Left ventricle myocardium inferior (tissue), 1 donor: ENCODE measurements at regions not wholly inside any gene's neighbourhood (a gene's known extent, or its start where the extent isn't known, plus 50 kb on each side); places are given as distances from the start of the nearest gene placed in this dataset.
"Not testable (repeated sequence)": the region's sequence is repeated elsewhere in the genome, so short reads cannot be mapped to it uniquely, and the experiment has no call there.

ENCODE experiments used
- DNase-seq: peaks from one replicate; pipeline ENCODE4 v3.0.0-alpha.2; 2020
- H3K27ac ChIP-seq: fragments of 200-600 bp; replicated peaks from 2 replicates; pipeline ENCODE4 v1.8.0; 2021
- H3K27me3 ChIP-seq: fragments of 200-600 bp; 2 replicates; pipeline ENCODE4 v1.8.0; 2021; ENCODE audit warnings: low read depth
- H3K36me3 ChIP-seq: fragments of 200-600 bp; 2 replicates; pipeline ENCODE4 v1.8.0; 2021
- H3K4me1 ChIP-seq: fragments of 200-600 bp; 2 replicates; pipeline ENCODE4 v1.8.0; 2021
- H3K4me3 ChIP-seq: fragments of 200-600 bp; 2 replicates; pipeline ENCODE4 v1.8.0; 2021; ENCODE audit warnings: mild to moderate bottlenecking, moderate library complexity
- H3K9me3 ChIP-seq: fragments of 200-600 bp; replicated peaks from 2 replicates; pipeline ENCODE4 v1.8.0; 2021
- CTCF ChIP-seq: fragments of 200-600 bp; IDR thresholded peaks from 2 replicates; pipeline ENCODE4 v1.8.0; 2021; ENCODE audit warnings: antibody characterized with exemption, mild to moderate bottlenecking, borderline replicate concordance
- intact Hi-C: fragments of 100-400 bp; cut with micrococcal nuclease; formaldehyde crosslinking; loops from one replicate; pipeline ENCODE4 v1.11.0; 2022
- donor health status: DM: no; HTN: yes; CAD: no; lungs with severe emphysema.

- Histone ChIP-seq H3K27me3 (no peaks in the 10 kb centered on the region), H3K4me1 (no peaks in the 10 kb centered on the region), H3K4me3 (no peak overlapping the region), H3K9me3 (peaks cover 21% of the 10 kb centered on the region), H3K36me3 (no peaks in the 10 kb centered on the region), H3K27ac (no peak overlapping the region)
- intact Hi-C loops = no loop called here
- TF ChIP-seq CTCF = no peak
- DNase-seq = no peak
These were observed 1506.2 kb upstream of the LRRTM3 start for GRCh38 chr10:65419629-65420028.

- H3K36me3 ChIP-seq = no peaks in the 10 kb centered on the region
- H3K4me3 ChIP-seq = no peak overlapping the region
- no peak overlapping the region for H3K27ac ChIP-seq
- H3K9me3 ChIP-seq = peaks cover 2% of the 10 kb centered on the region
- no peak for DNase-seq
- intact Hi-C loops = no loop called here
- no peak for TF ChIP-seq CTCF
- no peaks in the 10 kb centered on the region for H3K27me3 ChIP-seq
- H3K4me1 ChIP-seq = no peaks in the 10 kb centered on the region
These were observed 1502.8 kb upstream of the LRRTM3 start for GRCh38 chr10:65423043-65423442.

GRCh38 chr10:65429381-65429780 lies 1496.5 kb upstream of the LRRTM3 start:
- H3K27me3 ChIP-seq, H3K36me3 ChIP-seq, H3K4me3 ChIP-seq, H3K27ac ChIP-seq, DNase-seq, H3K9me3 ChIP-seq, H3K4me1 ChIP-seq, intact Hi-C loops: not testable (repeated sequence)

GRCh38 chr10:65430979-65431378 lies 1494.9 kb upstream of the LRRTM3 start:
- no peak overlapping the region for H3K4me3 ChIP-seq
- no peaks in the 10 kb centered on the region for H3K27me3 ChIP-seq
- DNase-seq = no peak
- no peak overlapping the region for H3K27ac ChIP-seq
- intact Hi-C loops = no loop called here
- H3K4me1 ChIP-seq = no peaks in the 10 kb centered on the region
- H3K9me3 ChIP-seq = peaks cover 10% of the 10 kb centered on the region
- no peaks in the 10 kb centered on the region for H3K36me3 ChIP-seq
- no peak for TF ChIP-seq CTCF

GRCh38 chr10:65470986-65471385 lies 1454.8 kb upstream of the LRRTM3 start:
- Histone ChIP-seq H3K4me3 (no peak overlapping the region), H3K27me3 (no peaks in the 10 kb centered on the region), H3K36me3 (no peaks in the 10 kb centered on the region), H3K4me1 (no peaks in the 10 kb centered on the region), H3K9me3 (peaks cover 3% of the 10 kb centered on the region), H3K27ac (no peak overlapping the region)
- TF ChIP-seq CTCF = no peak
- no peak for DNase-seq
- intact Hi-C loops = loop anchor here (10.0 kb wide), 1 partner anchor 494 kb away; no protein-coding TSS in a partner anchor

- no peaks in the 10 kb centered on the region for H3K36me3 ChIP-seq
- no peaks in the 10 kb centered on the region for H3K4me1 ChIP-seq
- no peak overlapping the region for H3K27ac ChIP-seq
- no peak for DNase-seq
- intact Hi-C loops = no loop called here
- no peak overlapping the region for H3K4me3 ChIP-seq
- H3K27me3 ChIP-seq = no peaks in the 10 kb centered on the region
- no peaks in the 10 kb centered on the region for H3K9me3 ChIP-seq
- TF ChIP-seq CTCF = no peak
These were observed 1443.0 kb upstream of the LRRTM3 start for GRCh38 chr10:65482848-65483247.
